ENCODE measurements at regions not wholly inside any gene's neighbourhood (a gene's known extent, or its start where the extent isn't known, plus 50 kb on each side); places are given as distances from the start of the nearest gene placed in this dataset.
"Not testable (repeated sequence)": the region's sequence is repeated elsewhere in the genome, so short reads cannot be mapped to it uniquely, and the experiment has no call there.

- ChIA-PET CTCF (no interaction called here), POLR2A (no interaction called here)
Observed at GRCh38 chr3:64798316-64798715, 110.5 kb upstream of the ADAMTS9 start.

GRCh38 chr3:64796607-64797399, 109.0 kb upstream of the ADAMTS9 start:
- CTCF ChIA-PET = no interaction called here
- POLR2A ChIA-PET = no interaction called here

GRCh38 chr3:64792445-64792844, 104.6 kb upstream of the ADAMTS9 start:
- ChIA-PET POLR2A (no interaction called here), CTCF (no interaction called here)

GRCh38 chr3:64789111-64789510, 101.3 kb upstream of the ADAMTS9 start:
- POLR2A ChIA-PET = no interaction called here
- CTCF ChIA-PET = no interaction called here

GRCh38 chr3:64783200-64783599, 95.4 kb upstream of the ADAMTS9 start:
- ChIA-PET CTCF (no interaction called here), POLR2A (no interaction called here)

- CTCF ChIA-PET, POLR2A ChIA-PET: not testable (repeated sequence)
Observed at GRCh38 chr3:64780923-64781322, 93.1 kb upstream of the ADAMTS9 start.

GRCh38 chr3:64773137-64773536, 85.3 kb upstream of the ADAMTS9 start:
- ChIA-PET CTCF (no interaction called here), POLR2A (no interaction called here)

- POLR2A ChIA-PET = no interaction called here
- CTCF ChIA-PET = no interaction called here
Observed at GRCh38 chr3:64766440-64766839, 78.6 kb upstream of the ADAMTS9 start.

GRCh38 chr3:64765947-64766346, 78.1 kb upstream of the ADAMTS9 start:
- POLR2A ChIA-PET = no interaction called here
- CTCF ChIA-PET = no interaction called here

- POLR2A ChIA-PET = no interaction called here
- CTCF ChIA-PET = no interaction called here
Observed at GRCh38 chr3:64764386-64764929, 76.7 kb upstream of the ADAMTS9 start.

GRCh38 chr3:64763980-64764379, 76.2 kb upstream of the ADAMTS9 start:
- POLR2A ChIA-PET = no interaction called here
- CTCF ChIA-PET = no interaction called here

- POLR2A ChIA-PET = no interaction called here
- CTCF ChIA-PET = no interaction called here
Observed at GRCh38 chr3:64761729-64762128, 73.9 kb upstream of the ADAMTS9 start.

- CTCF ChIA-PET = no interaction called here
Observed at GRCh38 chr3:64760258-64760657, 72.5 kb upstream of the ADAMTS9 start.

GRCh38 chr3:64759811-64760210, 72.0 kb upstream of the ADAMTS9 start:
- POLR2A ChIA-PET = no interaction called here

More at GRCh38 chr3:64760258-64760657, 72.5 kb upstream of the ADAMTS9 start:
- POLR2A ChIA-PET = no interaction called here

GRCh38 chr3:64756398-64756986, 68.7 kb upstream of the ADAMTS9 start:
- ChIA-PET CTCF (no interaction called here), POLR2A (no interaction called here)

More at GRCh38 chr3:64759811-64760210, 72.0 kb upstream of the ADAMTS9 start:
- CTCF ChIA-PET = no interaction called here

- POLR2A ChIA-PET = no interaction called here
- CTCF ChIA-PET = no interaction called here
Observed at GRCh38 chr3:64748244-64748904, 60.6 kb upstream of the ADAMTS9 start.

- CTCF ChIA-PET = no interaction called here
Observed at GRCh38 chr3:64747679-64748078, 59.9 kb upstream of the ADAMTS9 start.

GRCh38 chr3:64743887-64744243, 56.1 kb upstream of the ADAMTS9 start:
- POLR2A ChIA-PET = no interaction called here
- CTCF ChIA-PET = no interaction called here

More at GRCh38 chr3:64747679-64748078, 59.9 kb upstream of the ADAMTS9 start:
- POLR2A ChIA-PET = no interaction called here

- POLR2A ChIA-PET = no interaction called here
- CTCF ChIA-PET = no interaction called here
Observed at GRCh38 chr3:64743156-64743886, 55.5 kb upstream of the ADAMTS9 start.

- CTCF ChIA-PET = no interaction called here
- POLR2A ChIA-PET = no interaction called here
Observed at GRCh38 chr3:64741341-64741740, 53.5 kb upstream of the ADAMTS9 start.

Measured in activated CD8-positive, alpha-beta memory T cell treated with anti-CD3 and anti-CD28 coated beads for 36 hours (primary cell).